PC-9 (cell line): ENCODE measurements at regions not wholly inside any gene's neighbourhood (a gene's known extent, or its start where the extent isn't known, plus 50 kb on each side); places are given as distances from the start of the nearest gene placed in this dataset.

Source experiments
- CTCF ChIP-seq: fragments of 200-600 bp; sonication (generic); conservative IDR thresholded peaks from 2 replicates; pipeline ENCODE4 v1.6.1; 2017; ENCODE audit warnings: mixed run types, antibody characterized with exemption, mild to moderate bottlenecking, moderate library complexity
- EZH2 ChIP-seq: fragments of 200-600 bp; sonication (generic); IDR thresholded peaks from 2 replicates; pipeline ENCODE4 v1.8.0; 2017; ENCODE audit warnings: antibody characterized with exemption, low read depth

GRCh38 chr18:54671291-54671881 lies 80.3 kb downstream of the DYNAP start:
- TF ChIP-seq CTCF (peak; percentile 82), EZH2 (no peak)
